IMR-90 (cell line): ENCODE measurements at regions not wholly inside any gene's neighbourhood (a gene's known extent, or its start where the extent isn't known, plus 50 kb on each side); places are given as distances from the start of the nearest gene placed in this dataset.

Experiments
- MXI1 ChIP-seq: IDR thresholded peaks from 2 replicates; pipeline ENCODE4 v1.6.1; 2012; ENCODE audit warnings: low read depth, mild to moderate bottlenecking, low read length, moderate library complexity, borderline replicate concordance
- POLR2A ChIP-seq: IDR thresholded peaks from 2 replicates; pipeline ENCODE4 v1.6.1; 2012; ENCODE audit warnings: mild to moderate bottlenecking, low read depth, low read length
- RAD21 ChIP-seq: IDR thresholded peaks from 2 replicates; pipeline ENCODE4 v1.6.1; 2012; ENCODE audit warnings: low read length, improper control_type of control experiment
- TF ChIP-seq, protein P1 (sequence below): conservative IDR thresholded peaks from 2 replicates; pipeline ENCODE4 v1.5.1; 2012; ENCODE audit warnings: mild to moderate bottlenecking, low read depth, low read length, improper control_type of control experiment

DNA sequence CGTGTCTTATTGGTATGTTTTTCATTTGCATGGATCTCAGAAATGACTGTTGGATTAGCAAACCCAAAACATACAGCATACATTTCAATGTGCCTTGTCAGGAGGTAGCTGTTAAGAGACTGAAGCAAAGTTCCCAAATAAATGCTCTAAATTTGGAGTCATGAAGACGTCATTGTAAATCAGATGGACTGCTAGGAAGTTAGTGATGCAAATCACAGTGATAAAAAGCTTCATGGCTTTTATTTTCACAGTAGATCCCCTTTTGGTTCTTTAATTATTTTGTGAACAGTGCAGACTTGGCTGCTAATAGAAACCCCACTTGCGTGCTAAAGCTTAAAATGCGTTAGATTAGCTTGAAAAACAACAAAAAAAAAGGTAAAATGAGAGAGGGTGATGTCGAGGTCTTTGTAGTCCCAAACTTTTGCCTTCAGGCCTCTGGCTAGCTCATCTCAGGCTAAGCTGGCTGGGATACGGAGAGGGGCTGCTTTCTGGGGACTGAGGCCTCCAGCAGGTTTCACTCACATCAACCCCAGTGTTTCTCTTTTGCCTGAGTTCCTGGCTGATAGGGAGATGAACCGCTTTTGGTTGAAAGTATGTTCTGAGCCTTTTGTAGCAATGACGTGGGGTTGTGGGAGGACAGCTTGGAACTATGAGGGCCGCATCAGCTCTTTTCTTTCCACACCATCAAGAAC is 107.1 kb upstream of the CDCA7L start:
- TF ChIP-seq, protein P1, sequence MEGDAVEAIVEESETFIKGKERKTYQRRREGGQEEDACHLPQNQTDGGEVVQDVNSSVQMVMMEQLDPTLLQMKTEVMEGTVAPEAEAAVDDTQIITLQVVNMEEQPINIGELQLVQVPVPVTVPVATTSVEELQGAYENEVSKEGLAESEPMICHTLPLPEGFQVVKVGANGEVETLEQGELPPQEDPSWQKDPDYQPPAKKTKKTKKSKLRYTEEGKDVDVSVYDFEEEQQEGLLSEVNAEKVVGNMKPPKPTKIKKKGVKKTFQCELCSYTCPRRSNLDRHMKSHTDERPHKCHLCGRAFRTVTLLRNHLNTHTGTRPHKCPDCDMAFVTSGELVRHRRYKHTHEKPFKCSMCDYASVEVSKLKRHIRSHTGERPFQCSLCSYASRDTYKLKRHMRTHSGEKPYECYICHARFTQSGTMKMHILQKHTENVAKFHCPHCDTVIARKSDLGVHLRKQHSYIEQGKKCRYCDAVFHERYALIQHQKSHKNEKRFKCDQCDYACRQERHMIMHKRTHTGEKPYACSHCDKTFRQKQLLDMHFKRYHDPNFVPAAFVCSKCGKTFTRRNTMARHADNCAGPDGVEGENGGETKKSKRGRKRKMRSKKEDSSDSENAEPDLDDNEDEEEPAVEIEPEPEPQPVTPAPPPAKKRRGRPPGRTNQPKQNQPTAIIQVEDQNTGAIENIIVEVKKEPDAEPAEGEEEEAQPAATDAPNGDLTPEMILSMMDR, result no peak
- TF ChIP-seq MXI1, result no peak
- no peak for TF ChIP-seq POLR2A
- no peak for TF ChIP-seq RAD21
